ENCODE measurements at regions not wholly inside any gene's neighbourhood (a gene's known extent, or its start where the extent isn't known, plus 50 kb on each side); places are given as distances from the start of the nearest gene placed in this dataset.

GRCh38 chr16:86993426-86994110 is 323.6 kb downstream of the C16orf95 start:
- Histone ChIP-seq H3K27me3 (ENCODE audit: control insufficient read depth in 1 of 2, insufficient read depth in 2 of 2, low read length in 1 of 2) (no peaks in the 10 kb centered on the region), H3K4me1 (ENCODE audit: control insufficient read depth in 1 of 2, insufficient read depth in 2 of 2, low read length in 2 of 2) (no peaks in the 10 kb centered on the region), H3K4me3 (ENCODE audit: low read length in 2 of 2) (no peak overlapping the region), H3K27ac (ENCODE audit: low read depth in 1 of 2, low read length in 2 of 2) (no peak overlapping the region), H3K9me3 (ENCODE audit: control insufficient read depth, low read length) (peaks cover 2% of the 10 kb centered on the region), H3K36me3 (ENCODE audit: control insufficient read depth in 1 of 2, insufficient read depth in 2 of 2, low read length in 1 of 2) (no peaks in the 10 kb centered on the region)
- intact Hi-C loops (cut with DNase I): no loop called here
- ATAC-seq (ENCODE audit: low FRiP score) (no peak), DNase-seq (no peak)
- 95% methylated on average over 26 of the region's 26 CpGs for WGBS, 2 donors

- H3K9me3 ChIP-seq (ENCODE audit: control insufficient read depth, low read length): peaks cover 2% of the 10 kb centered on the region
- 82 to 89% methylated on average over 3 of the region's 3 CpGs for WGBS, 2 donors
- no peaks in the 10 kb centered on the region for H3K27me3 ChIP-seq (ENCODE audit: control insufficient read depth in 1 of 2, insufficient read depth in 2 of 2, low read length in 1 of 2)
- H3K36me3 ChIP-seq (ENCODE audit: control insufficient read depth in 1 of 2, insufficient read depth in 2 of 2, low read length in 1 of 2): no peaks in the 10 kb centered on the region
- H3K4me3 ChIP-seq (ENCODE audit: low read length in 2 of 2): no peak overlapping the region
- ATAC-seq (ENCODE audit: low FRiP score) (no peak), DNase-seq (no peak)
- H3K4me1 ChIP-seq (ENCODE audit: control insufficient read depth in 1 of 2, insufficient read depth in 2 of 2, low read length in 2 of 2): no peaks in the 10 kb centered on the region
- intact Hi-C loops (cut with DNase I): no loop called here
- no peak overlapping the region for H3K27ac ChIP-seq (ENCODE audit: low read depth in 1 of 2, low read length in 2 of 2)
These were observed 323.0 kb downstream of the C16orf95 start for GRCh38 chr16:86994215-86994614.

GRCh38 chr16:86994651-86995171 is 322.5 kb downstream of the C16orf95 start:
- no peaks in the 10 kb centered on the region for H3K36me3 ChIP-seq (ENCODE audit: control insufficient read depth in 1 of 2, insufficient read depth in 2 of 2, low read length in 1 of 2)
- no peaks in the 10 kb centered on the region for H3K27me3 ChIP-seq (ENCODE audit: control insufficient read depth in 1 of 2, insufficient read depth in 2 of 2, low read length in 1 of 2)
- no peak overlapping the region for H3K27ac ChIP-seq (ENCODE audit: low read depth in 1 of 2, low read length in 2 of 2)
- ATAC-seq (ENCODE audit: low FRiP score) (no peak), DNase-seq (no peak)
- WGBS, 2 donors: 17 to 21% methylated on average over 11 to 12 of the region's 12 CpGs
- H3K4me1 ChIP-seq (ENCODE audit: control insufficient read depth in 1 of 2, insufficient read depth in 2 of 2, low read length in 2 of 2): no peaks in the 10 kb centered on the region
- H3K4me3 ChIP-seq (ENCODE audit: low read length in 2 of 2): no peak overlapping the region
- peaks cover 2% of the 10 kb centered on the region for H3K9me3 ChIP-seq (ENCODE audit: control insufficient read depth, low read length)
- intact Hi-C loops (cut with DNase I): no loop called here

- ATAC-seq (ENCODE audit: low FRiP score) (no peak), DNase-seq (no peak)
- Histone ChIP-seq H3K36me3 (ENCODE audit: control insufficient read depth in 1 of 2, insufficient read depth in 2 of 2, low read length in 1 of 2) (no peaks in the 10 kb centered on the region), H3K4me3 (ENCODE audit: low read length in 2 of 2) (no peak overlapping the region), H3K4me1 (ENCODE audit: control insufficient read depth in 1 of 2, insufficient read depth in 2 of 2, low read length in 2 of 2) (no peaks in the 10 kb centered on the region), H3K9me3 (ENCODE audit: control insufficient read depth, low read length) (peaks cover 2% of the 10 kb centered on the region), H3K27ac (ENCODE audit: low read depth in 1 of 2, low read length in 2 of 2) (no peak overlapping the region), H3K27me3 (ENCODE audit: control insufficient read depth in 1 of 2, insufficient read depth in 2 of 2, low read length in 1 of 2) (no peaks in the 10 kb centered on the region)
- intact Hi-C loops (cut with DNase I): no loop called here
- WGBS, 2 donors: 80 to 83% methylated on average over 15 of the region's 15 CpGs
These were observed 321.7 kb downstream of the C16orf95 start for GRCh38 chr16:86995456-86995855.

- no peak overlapping the region for H3K4me3 ChIP-seq (ENCODE audit: low read length in 2 of 2)
- H3K9me3 ChIP-seq (ENCODE audit: control insufficient read depth, low read length): peaks cover 2% of the 10 kb centered on the region
- intact Hi-C loops (cut with DNase I): no loop called here
- 95 to 96% methylated on average over 10 of the region's 10 CpGs for WGBS, 2 donors
- ATAC-seq (ENCODE audit: low FRiP score) (no peak), DNase-seq (no peak)
- no peaks in the 10 kb centered on the region for H3K36me3 ChIP-seq (ENCODE audit: control insufficient read depth in 1 of 2, insufficient read depth in 2 of 2, low read length in 1 of 2)
- no peaks in the 10 kb centered on the region for H3K4me1 ChIP-seq (ENCODE audit: control insufficient read depth in 1 of 2, insufficient read depth in 2 of 2, low read length in 2 of 2)
- H3K27me3 ChIP-seq (ENCODE audit: control insufficient read depth in 1 of 2, insufficient read depth in 2 of 2, low read length in 1 of 2): no peaks in the 10 kb centered on the region
- no peak overlapping the region for H3K27ac ChIP-seq (ENCODE audit: low read depth in 1 of 2, low read length in 2 of 2)
These were observed 321.1 kb downstream of the C16orf95 start for GRCh38 chr16:86996081-86996480.

GRCh38 chr16:86997058-86997457 is 320.1 kb downstream of the C16orf95 start:
- WGBS, 2 donors: 80 to 87% methylated on average over 10 to 11 of the region's 11 CpGs
- Histone ChIP-seq H3K9me3 (ENCODE audit: control insufficient read depth, low read length) (peaks cover 2% of the 10 kb centered on the region), H3K4me1 (ENCODE audit: control insufficient read depth in 1 of 2, insufficient read depth in 2 of 2, low read length in 2 of 2) (no peaks in the 10 kb centered on the region), H3K36me3 (ENCODE audit: control insufficient read depth in 1 of 2, insufficient read depth in 2 of 2, low read length in 1 of 2) (no peaks in the 10 kb centered on the region), H3K4me3 (ENCODE audit: low read length in 2 of 2) (no peak overlapping the region), H3K27me3 (ENCODE audit: control insufficient read depth in 1 of 2, insufficient read depth in 2 of 2, low read length in 1 of 2) (no peaks in the 10 kb centered on the region), H3K27ac (ENCODE audit: low read depth in 1 of 2, low read length in 2 of 2) (no peak overlapping the region)
- intact Hi-C loops (cut with DNase I): no loop called here
- DNase-seq: no peak
- ATAC-seq (ENCODE audit: low FRiP score): no peak

- no peaks in the 10 kb centered on the region for H3K27me3 ChIP-seq (ENCODE audit: control insufficient read depth in 1 of 2, insufficient read depth in 2 of 2, low read length in 1 of 2)
These were observed 318.8 kb downstream of the C16orf95 start for GRCh38 chr16:86998196-86999001.

GRCh38 chr16:87000001-87000400 is 317.2 kb downstream of the C16orf95 start:
- intact Hi-C loops (cut with DNase I): no loop called here
- no peak for ATAC-seq (ENCODE audit: low FRiP score)
- Histone ChIP-seq H3K27me3 (ENCODE audit: control insufficient read depth in 1 of 2, insufficient read depth in 2 of 2, low read length in 1 of 2) (no peaks in the 10 kb centered on the region), H3K36me3 (ENCODE audit: control insufficient read depth in 1 of 2, insufficient read depth in 2 of 2, low read length in 1 of 2) (no peaks in the 10 kb centered on the region), H3K27ac (ENCODE audit: low read depth in 1 of 2, low read length in 2 of 2) (no peak overlapping the region), H3K4me1 (ENCODE audit: control insufficient read depth in 1 of 2, insufficient read depth in 2 of 2, low read length in 2 of 2) (no peaks in the 10 kb centered on the region), H3K9me3 (ENCODE audit: control insufficient read depth, low read length) (no peaks in the 10 kb centered on the region), H3K4me3 (ENCODE audit: low read length in 2 of 2) (no peak overlapping the region)
- 88 to 92% methylated on average over 2 of the region's 2 CpGs for WGBS, 2 donors
- no peak for DNase-seq

More at GRCh38 chr16:86998196-86999001, 318.8 kb downstream of the C16orf95 start:
- intact Hi-C loops (cut with DNase I): no loop called here
- ATAC-seq (ENCODE audit: low FRiP score) (no peak), DNase-seq (no peak)
- Histone ChIP-seq H3K4me3 (ENCODE audit: low read length in 2 of 2) (no peak overlapping the region), H3K27ac (ENCODE audit: low read depth in 1 of 2, low read length in 2 of 2) (no peak overlapping the region), H3K4me1 (ENCODE audit: control insufficient read depth in 1 of 2, insufficient read depth in 2 of 2, low read length in 2 of 2) (no peaks in the 10 kb centered on the region), H3K36me3 (ENCODE audit: control insufficient read depth in 1 of 2, insufficient read depth in 2 of 2, low read length in 1 of 2) (no peaks in the 10 kb centered on the region), H3K9me3 (ENCODE audit: control insufficient read depth, low read length) (no peaks in the 10 kb centered on the region)
- WGBS, 2 donors: 92 to 95% methylated on average over 21 of the region's 21 CpGs

All from aorta (tissue), 5 donors.